ENCODE measurements at regions not wholly inside any gene's neighbourhood (a gene's known extent, or its start where the extent isn't known, plus 50 kb on each side); places are given as distances from the start of the nearest gene placed in this dataset.

DNA sequence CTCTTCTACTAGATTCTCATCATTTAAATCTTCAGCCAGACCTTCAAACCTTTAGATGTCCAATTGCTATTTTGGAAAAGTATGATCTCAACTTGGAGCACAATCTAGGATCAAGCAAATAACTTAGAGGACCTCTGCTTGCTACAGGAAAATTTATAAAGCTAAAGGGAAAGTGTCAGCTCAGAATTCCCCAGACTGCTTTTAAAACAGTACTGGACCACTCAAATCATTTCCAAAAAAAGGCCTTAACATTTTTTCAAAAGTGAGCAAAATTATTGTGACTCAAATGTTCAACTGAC, 169.8 kb downstream of the PARM1 start:
- no peak for DNase-seq

DNA sequence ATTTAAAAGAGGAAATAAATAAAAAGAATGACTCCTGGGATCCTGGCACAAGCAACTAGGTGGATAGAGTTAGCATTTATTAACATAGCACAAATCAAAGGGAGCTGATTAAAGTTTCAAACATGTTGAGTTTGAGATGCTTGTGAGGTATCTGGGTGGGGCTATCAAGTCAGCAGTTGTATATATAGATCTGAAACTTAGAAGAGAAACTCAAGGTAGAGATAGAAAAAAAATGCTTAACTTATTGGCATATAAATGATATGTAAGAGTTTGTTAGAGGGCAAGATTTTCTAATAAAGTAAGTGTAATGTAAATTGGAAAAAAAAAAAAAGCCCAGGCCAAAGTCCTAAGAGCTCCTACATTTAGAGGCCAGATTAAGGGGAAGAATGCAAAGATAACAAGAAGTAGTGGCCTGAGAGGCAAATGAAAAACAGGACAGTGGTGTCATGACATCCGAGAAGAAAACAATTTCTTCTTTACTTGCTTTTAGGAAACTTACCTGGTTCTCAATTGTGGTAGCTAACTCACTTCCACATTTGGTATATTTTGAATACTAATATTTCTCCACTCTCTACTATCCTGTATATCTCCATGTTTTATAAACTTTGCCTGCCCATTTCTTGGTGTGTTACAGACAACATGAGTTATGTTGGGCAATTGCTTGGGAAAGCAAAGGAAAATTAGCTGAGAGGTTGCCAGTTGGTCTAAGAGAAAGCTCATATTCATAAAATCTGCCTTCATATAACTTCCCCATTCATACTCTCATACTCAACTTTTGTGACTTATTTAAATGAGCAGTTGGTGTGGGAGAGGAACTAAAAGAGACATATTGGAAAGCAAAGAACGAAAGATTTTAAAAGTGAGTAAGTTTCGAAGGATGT, 169.2 kb downstream of the PARM1 start:
- no peak for DNase-seq
